ENCODE measurements at regions not wholly inside any gene's neighbourhood (a gene's known extent, or its start where the extent isn't known, plus 50 kb on each side); places are given as distances from the start of the nearest gene placed in this dataset.

DNA sequence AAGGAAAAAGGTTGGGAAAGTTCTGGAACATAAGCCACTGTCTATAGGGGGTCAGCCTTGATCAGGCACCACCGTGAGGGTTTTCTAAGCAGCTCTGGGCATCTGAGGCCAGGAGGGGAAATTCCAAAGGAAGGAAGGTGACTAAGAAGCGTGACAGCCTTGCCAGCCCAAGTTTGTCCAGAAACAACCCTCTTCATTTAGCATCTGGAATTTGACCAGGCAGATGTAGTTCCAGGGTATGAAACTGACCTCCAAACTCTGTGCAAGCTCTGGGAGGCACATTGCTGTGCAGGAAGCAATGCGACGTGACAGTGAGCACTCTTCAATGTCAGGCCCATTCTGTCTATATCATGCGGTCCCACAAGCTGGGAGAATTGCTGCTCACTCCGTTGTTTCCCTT, 85.4 kb upstream of the TPM1 start:
- DNase-seq (no peak), ATAC-seq (peak in 2 of 4 donors; percentile 23 to 63)
- WGBS (ENCODE audit: insufficient coverage, low coverage, low lambda C conversion rate, missing lambda C conversion rate) = 56% methylated on average over 4 of the region's 6 CpGs
- no peak overlapping the region for H3K27ac ChIP-seq
- no peak for TF ChIP-seq POLR2A (IDR thresholded peaks at IDR 0.05)
- TF ChIP-seq, protein P1, sequence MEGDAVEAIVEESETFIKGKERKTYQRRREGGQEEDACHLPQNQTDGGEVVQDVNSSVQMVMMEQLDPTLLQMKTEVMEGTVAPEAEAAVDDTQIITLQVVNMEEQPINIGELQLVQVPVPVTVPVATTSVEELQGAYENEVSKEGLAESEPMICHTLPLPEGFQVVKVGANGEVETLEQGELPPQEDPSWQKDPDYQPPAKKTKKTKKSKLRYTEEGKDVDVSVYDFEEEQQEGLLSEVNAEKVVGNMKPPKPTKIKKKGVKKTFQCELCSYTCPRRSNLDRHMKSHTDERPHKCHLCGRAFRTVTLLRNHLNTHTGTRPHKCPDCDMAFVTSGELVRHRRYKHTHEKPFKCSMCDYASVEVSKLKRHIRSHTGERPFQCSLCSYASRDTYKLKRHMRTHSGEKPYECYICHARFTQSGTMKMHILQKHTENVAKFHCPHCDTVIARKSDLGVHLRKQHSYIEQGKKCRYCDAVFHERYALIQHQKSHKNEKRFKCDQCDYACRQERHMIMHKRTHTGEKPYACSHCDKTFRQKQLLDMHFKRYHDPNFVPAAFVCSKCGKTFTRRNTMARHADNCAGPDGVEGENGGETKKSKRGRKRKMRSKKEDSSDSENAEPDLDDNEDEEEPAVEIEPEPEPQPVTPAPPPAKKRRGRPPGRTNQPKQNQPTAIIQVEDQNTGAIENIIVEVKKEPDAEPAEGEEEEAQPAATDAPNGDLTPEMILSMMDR (IDR thresholded peaks at IDR 0.05) = no peak
- H3K9me3 ChIP-seq = no peaks in the 10 kb centered on the region
- H3K4me1 ChIP-seq = peaks cover 0 to 18% (median 8%) of the 10 kb centered on the region in 4 donors
- intact Hi-C loops (cut with DNase I) = no loop called here
- H3K36me3 ChIP-seq = no peaks in the 10 kb centered on the region
- H3K4me3 ChIP-seq = no peak overlapping the region
- H3K27me3 ChIP-seq = no peaks in the 10 kb centered on the region

DNA sequence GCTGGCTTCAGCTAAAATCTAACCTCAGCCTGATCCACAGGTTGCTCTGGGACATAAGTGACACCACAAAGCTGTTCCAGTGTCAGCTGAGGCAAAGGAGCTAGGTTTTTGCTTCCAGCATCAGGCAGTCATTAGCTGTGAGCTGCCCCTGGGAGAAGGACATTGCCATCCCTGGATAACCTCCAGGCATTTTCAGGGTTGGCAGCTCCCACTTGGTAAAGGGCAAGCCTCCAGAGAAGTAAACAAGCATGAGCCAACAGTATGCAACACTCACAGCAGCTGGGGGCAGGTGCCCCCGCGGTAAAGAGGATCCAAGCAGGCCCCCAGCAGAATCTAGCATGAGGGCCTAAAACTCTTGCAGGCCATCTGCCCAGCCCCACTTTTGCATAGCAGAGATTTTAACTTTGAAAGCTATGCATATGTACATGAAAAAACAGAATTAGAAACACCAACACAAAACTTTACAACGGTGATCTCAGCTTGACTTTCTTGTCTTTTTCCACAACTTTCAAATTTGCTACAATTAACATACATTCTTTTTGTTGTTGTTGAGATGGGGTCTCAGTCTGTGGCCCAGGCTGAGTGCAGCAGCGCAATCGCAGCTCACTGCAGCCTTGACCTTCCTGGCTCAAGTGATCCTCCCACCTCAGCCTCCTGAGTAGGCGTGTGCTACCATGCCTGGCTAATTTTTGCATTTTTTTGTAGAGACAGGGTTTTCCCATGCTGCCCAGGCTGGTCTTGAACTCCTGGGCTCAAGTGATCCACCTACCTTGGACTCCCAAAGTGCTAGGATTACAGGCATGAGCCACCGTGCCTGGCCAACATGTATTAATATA, 83.8 kb upstream of the TPM1 start:
- WGBS (ENCODE audit: insufficient coverage, low coverage, low lambda C conversion rate, missing lambda C conversion rate) = 44% methylated on average over 7 of the region's 7 CpGs
- Histone ChIP-seq H3K27ac (peak overlapping the region in 2 of 3 donors; percentile 24 to 63), H3K9me3 (no peaks in the 10 kb centered on the region), H3K27me3 (no peaks in the 10 kb centered on the region), H3K4me3 (no peak overlapping the region), H3K4me1 (peaks cover 0 to 18% (median 8%) of the 10 kb centered on the region in 4 donors), H3K36me3 (no peaks in the 10 kb centered on the region)
- TF ChIP-seq, protein P1 (IDR thresholded peaks at IDR 0.05) = no peak
- no peak for TF ChIP-seq POLR2A (IDR thresholded peaks at IDR 0.05)
- intact Hi-C loops (cut with DNase I) = no loop called here
- DNase-seq (peak; percentile 60 to 85 (median 70)), ATAC-seq (peak; percentile 93 to 96 (median 94))

DNA sequence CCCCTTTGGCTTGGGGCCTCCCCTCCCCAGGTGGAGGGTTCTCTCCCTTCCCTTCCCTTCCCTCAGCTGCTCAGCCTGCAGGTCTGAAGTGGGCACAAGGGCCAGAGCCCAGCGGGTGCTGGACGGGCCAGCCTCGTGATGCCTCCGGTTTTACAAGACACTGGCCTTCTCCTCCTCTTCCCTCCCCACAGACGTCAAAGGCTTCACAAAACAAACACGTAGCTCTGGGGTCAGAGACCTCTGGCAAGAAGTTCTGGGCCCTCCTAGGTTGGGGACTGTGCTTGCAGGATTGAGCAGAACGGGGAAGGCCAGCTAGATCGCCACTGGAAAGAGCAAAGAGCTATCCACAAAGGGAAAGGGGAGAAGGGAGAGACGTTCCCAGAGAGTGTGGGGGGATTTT, 81.4 kb upstream of the TPM1 start:
- H3K27me3 ChIP-seq = no peaks in the 10 kb centered on the region

DNA sequence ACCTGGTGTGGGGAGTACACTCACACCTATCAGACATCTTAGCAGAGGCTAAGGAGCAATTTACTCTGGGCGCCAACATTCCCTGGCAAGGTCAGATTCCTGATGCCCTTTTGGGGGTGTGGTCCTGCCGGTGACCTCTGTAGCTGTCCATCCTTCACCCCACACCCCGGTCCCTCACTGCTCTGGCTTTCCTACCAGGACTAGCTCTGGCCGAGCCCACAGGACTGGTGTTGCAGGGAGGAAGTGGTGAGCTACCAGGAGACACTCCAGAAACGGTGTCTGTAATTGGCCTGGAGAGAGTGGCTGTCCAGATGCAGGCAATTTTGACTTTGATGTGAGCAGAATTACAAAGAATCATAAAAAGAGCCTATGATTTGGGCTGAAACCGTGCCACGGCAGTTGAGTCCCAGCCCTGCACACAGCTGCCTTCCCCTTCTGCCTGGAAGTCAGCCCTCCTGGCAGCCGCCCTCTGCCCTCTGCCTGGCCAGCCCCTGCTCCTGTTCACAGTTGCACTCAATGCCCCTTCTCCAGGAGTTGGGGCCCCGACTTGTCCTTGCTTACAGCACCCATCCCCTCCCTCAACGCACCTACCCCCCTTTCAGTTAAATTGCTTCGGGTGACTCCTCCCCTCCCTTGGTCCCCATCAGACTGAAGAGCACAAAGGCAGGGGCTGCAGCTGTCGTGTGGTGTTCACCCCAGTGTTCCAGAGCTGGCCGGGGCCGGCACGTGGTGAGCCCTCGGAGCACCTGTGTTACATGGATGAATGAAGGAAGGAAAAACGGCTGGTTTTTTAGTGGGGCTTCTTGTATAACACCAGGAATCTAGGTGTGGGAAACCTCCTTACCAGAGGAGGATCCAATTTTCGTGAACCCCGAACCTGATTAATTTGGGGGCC, 80.2 kb upstream of the TPM1 start:
- Histone ChIP-seq H3K9me3 (no peaks in the 10 kb centered on the region), H3K27me3 (no peaks in the 10 kb centered on the region), H3K36me3 (no peaks in the 10 kb centered on the region), H3K27ac (no peak overlapping the region), H3K4me3 (no peak overlapping the region), H3K4me1 (peaks cover 0 to 18% (median 6%) of the 10 kb centered on the region in 4 donors)
- DNase-seq (no peak), ATAC-seq (no peak)
- intact Hi-C loops (cut with DNase I) = no loop called here
- WGBS (ENCODE audit: insufficient coverage, low coverage, low lambda C conversion rate, missing lambda C conversion rate) = 70% methylated on average over 9 of the region's 19 CpGs
- TF ChIP-seq POLR2A (IDR thresholded peaks at IDR 0.05) = no peak
- TF ChIP-seq, protein P1 (IDR thresholded peaks at IDR 0.05) = no peak

More for the DNA sequence above, 81.4 kb upstream of the TPM1 start:
- H3K9me3 ChIP-seq = no peaks in the 10 kb centered on the region
- 51% methylated on average over 8 of the region's 9 CpGs for WGBS (ENCODE audit: insufficient coverage, low coverage, low lambda C conversion rate, missing lambda C conversion rate)
- ATAC-seq (peak in 2 of 4 donors; percentile 7 to 59), DNase-seq (peak in 2 of 3 donors; percentile 60 to 65)
- H3K27ac ChIP-seq = no peak overlapping the region
- intact Hi-C loops (cut with DNase I) = no loop called here
- H3K36me3 ChIP-seq = no peaks in the 10 kb centered on the region
- TF ChIP-seq, protein P1 (IDR thresholded peaks at IDR 0.05) = no peak
- TF ChIP-seq POLR2A (IDR thresholded peaks at IDR 0.05) = no peak
- H3K4me1 ChIP-seq = peaks cover 0 to 18% (median 8%) of the 10 kb centered on the region in 4 donors
- no peak overlapping the region for H3K4me3 ChIP-seq
